Suprapubic skin (tissue), 4 donors: ENCODE measurements at regions not wholly inside any gene's neighbourhood (a gene's known extent, or its start where the extent isn't known, plus 50 kb on each side); places are given as distances from the start of the nearest gene placed in this dataset.

Experiments used
- DNase-seq, 2 donors: peaks; one replicate each; pipeline ENCODE4 v3.0.0-alpha.2; 2019; ENCODE audit warnings: low spot score in 2 of 2
- H3K27ac ChIP-seq: fragments of 200-600 bp; sonication (generic); one replicate; pipeline ENCODE4 v1.5.1; 2019
- H3K27me3 ChIP-seq: fragments of 200-600 bp; sonication (generic); one replicate; pipeline ENCODE4 v1.5.1; 2019
- H3K36me3 ChIP-seq: fragments of 200-600 bp; sonication (generic); one replicate; pipeline ENCODE4 v1.5.1; 2019
- H3K4me1 ChIP-seq: fragments of 200-600 bp; sonication (generic); one replicate; pipeline ENCODE4 v1.5.1; 2019
- H3K4me3 ChIP-seq: fragments of 200-600 bp; sonication (generic); one replicate; pipeline ENCODE4 v1.5.1; 2019; ENCODE audit warnings: mild to moderate bottlenecking
- H3K9me3 ChIP-seq: fragments of 200-600 bp; sonication (generic); one replicate; pipeline ENCODE4 v1.5.1; 2019
- EP300 ChIP-seq: sonication (generic); formaldehyde crosslinking; IDR thresholded peaks from one replicate; pipeline ENCODE4 v1.6.1; 2017; ENCODE audit warnings: antibody characterized with exemption
- POLR2A ChIP-seq, 2 donors: fragments of 450-650 bp; IDR thresholded peaks; one replicate each; pipeline ENCODE4 v1.6.1; 2017; ENCODE audit warnings: antibody characterized with exemption in 2 of 2, mild to moderate bottlenecking in 2 of 2, moderate library complexity in 2 of 2
- POLR2AphosphoS5 ChIP-seq, 3 donors: sonication (generic); formaldehyde crosslinking; IDR thresholded peaks; one replicate each; pipeline ENCODE4 v1.6.1; 2017; ENCODE audit warnings: antibody characterized with exemption in 3 of 3
- WGBS: methylation state at CpG from one replicate; pipeline ENCODE4 v1.1.5; 2018; 5-methylcytosine and 5-hydroxymethylcytosine counted together
- TF ChIP-seq, protein P1 (sequence below), 2 donors: fragments of 200-600 bp in 1 of 2; fragments of 450-650 bp in 1 of 2; sonication (generic) in 1 of 2; IDR thresholded peaks; one replicate each; pipeline ENCODE4 v1.5.1; 2016 to 2019; ENCODE audit warnings: antibody characterized with exemption in 2 of 2, mild to moderate bottlenecking in 1 of 2, moderate library complexity in 1 of 2

DNA sequence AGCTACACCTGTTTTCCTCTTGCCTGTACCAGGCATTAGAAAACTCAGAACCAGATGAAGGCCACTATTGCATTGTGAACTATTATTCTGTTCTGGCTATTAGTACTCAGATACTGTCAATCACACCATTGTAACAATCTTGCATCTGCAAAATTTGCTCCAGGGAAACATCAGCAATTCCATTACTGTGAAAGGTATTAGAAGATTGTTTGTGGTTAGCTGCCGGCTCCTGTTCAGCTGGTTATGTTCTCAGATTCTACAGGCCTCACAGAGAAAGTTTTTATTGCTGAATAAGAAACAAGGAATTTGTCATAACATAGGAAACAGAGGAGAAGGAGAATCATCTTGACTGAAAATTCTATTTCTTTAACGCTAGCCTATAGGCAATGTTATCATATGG lies 179.9 kb downstream of the PLOD2 start:
- Histone ChIP-seq H3K36me3 (no peaks in the 10 kb centered on the region), H3K4me1 (no peaks in the 10 kb centered on the region), H3K4me3 (no peak overlapping the region), H3K9me3 (no peaks in the 10 kb centered on the region), H3K27me3 (no peaks in the 10 kb centered on the region), H3K27ac (no peak overlapping the region)
- whole genome bisulfite sequencing = 57% methylated on average over 2 of the region's 2 CpGs
- DNase-seq = no peak
- TF ChIP-seq POLR2A (IDR thresholded peaks at IDR 0.05) = no peak
- TF ChIP-seq POLR2AphosphoS5 (IDR thresholded peaks at IDR 0.05) = no peak
- no peak for TF ChIP-seq EP300
- TF ChIP-seq, protein P1, sequence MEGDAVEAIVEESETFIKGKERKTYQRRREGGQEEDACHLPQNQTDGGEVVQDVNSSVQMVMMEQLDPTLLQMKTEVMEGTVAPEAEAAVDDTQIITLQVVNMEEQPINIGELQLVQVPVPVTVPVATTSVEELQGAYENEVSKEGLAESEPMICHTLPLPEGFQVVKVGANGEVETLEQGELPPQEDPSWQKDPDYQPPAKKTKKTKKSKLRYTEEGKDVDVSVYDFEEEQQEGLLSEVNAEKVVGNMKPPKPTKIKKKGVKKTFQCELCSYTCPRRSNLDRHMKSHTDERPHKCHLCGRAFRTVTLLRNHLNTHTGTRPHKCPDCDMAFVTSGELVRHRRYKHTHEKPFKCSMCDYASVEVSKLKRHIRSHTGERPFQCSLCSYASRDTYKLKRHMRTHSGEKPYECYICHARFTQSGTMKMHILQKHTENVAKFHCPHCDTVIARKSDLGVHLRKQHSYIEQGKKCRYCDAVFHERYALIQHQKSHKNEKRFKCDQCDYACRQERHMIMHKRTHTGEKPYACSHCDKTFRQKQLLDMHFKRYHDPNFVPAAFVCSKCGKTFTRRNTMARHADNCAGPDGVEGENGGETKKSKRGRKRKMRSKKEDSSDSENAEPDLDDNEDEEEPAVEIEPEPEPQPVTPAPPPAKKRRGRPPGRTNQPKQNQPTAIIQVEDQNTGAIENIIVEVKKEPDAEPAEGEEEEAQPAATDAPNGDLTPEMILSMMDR (IDR thresholded peaks at IDR 0.05) = no peak

DNA sequence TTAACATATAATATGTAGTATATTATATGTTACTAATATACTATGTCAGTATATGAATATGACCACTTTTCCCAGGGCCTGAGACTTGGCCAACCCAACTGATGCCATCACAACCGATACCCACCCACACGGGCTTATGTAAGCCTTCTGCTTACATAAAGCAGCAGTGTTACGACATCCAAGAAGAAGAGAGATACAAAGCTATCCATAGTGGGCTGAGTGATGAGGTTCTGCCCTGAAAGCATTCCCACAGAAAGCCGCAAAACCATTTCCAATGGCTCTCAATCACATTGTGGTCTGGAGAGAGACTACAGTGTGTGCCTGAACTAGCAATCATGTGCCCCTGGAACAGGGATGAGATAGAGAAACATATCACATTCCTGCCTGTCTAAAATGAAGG lies 177.9 kb downstream of the PLOD2 start:
- Histone ChIP-seq H3K27ac (no peak overlapping the region), H3K27me3 (no peaks in the 10 kb centered on the region), H3K4me1 (no peaks in the 10 kb centered on the region), H3K36me3 (no peaks in the 10 kb centered on the region), H3K9me3 (no peaks in the 10 kb centered on the region), H3K4me3 (no peak overlapping the region)
- no peak for TF ChIP-seq POLR2A (IDR thresholded peaks at IDR 0.05)
- TF ChIP-seq POLR2AphosphoS5 (IDR thresholded peaks at IDR 0.05) = no peak
- TF ChIP-seq EP300 = no peak
- TF ChIP-seq, protein P1 (IDR thresholded peaks at IDR 0.05) = no peak
- DNase-seq = no peak
- WGBS = 81% methylated on average over 4 of the region's 4 CpGs
